GDM1 (cell line): ENCODE measurements at regions not wholly inside any gene's neighbourhood (a gene's known extent, or its start where the extent isn't known, plus 50 kb on each side); places are given as distances from the start of the nearest gene placed in this dataset.

Experiments
- DNase-seq: peaks from one replicate; lab custom pipeline; 2025; lab: John Stamatoyannopoulos, UW

GRCh38 chr5:135139381-135140134 is 105.5 kb upstream of the PITX1 start:
- DNase-seq = no peak

GRCh38 chr5:135138116-135138850 is 104.3 kb upstream of the PITX1 start:
- no peak for DNase-seq

- DNase-seq = no peak
These were observed 103.3 kb upstream of the PITX1 start for GRCh38 chr5:135137146-135137915.

- no peak for DNase-seq
These were observed 102.5 kb upstream of the PITX1 start for GRCh38 chr5:135136546-135136945.

- no peak for DNase-seq
These were observed 101.7 kb upstream of the PITX1 start for GRCh38 chr5:135135530-135136226.

GRCh38 chr5:135134691-135135381 is 100.8 kb upstream of the PITX1 start:
- no peak for DNase-seq

- DNase-seq = no peak
These were observed 99.9 kb upstream of the PITX1 start for GRCh38 chr5:135133698-135134515.

- no peak for DNase-seq
These were observed 99.2 kb upstream of the PITX1 start for GRCh38 chr5:135133181-135133580.

- no peak for DNase-seq
These were observed 98.0 kb upstream of the PITX1 start for GRCh38 chr5:135131801-135132680.

- DNase-seq = no peak
These were observed 96.5 kb upstream of the PITX1 start for GRCh38 chr5:135130261-135131215.

GRCh38 chr5:135129307-135129706 is 95.3 kb upstream of the PITX1 start:
- no peak for DNase-seq

- DNase-seq = no peak
These were observed 94.3 kb upstream of the PITX1 start for GRCh38 chr5:135128361-135128760.

- no peak for DNase-seq
These were observed 93.6 kb upstream of the PITX1 start for GRCh38 chr5:135127439-135128240.

- no peak for DNase-seq
These were observed 92.8 kb upstream of the PITX1 start for GRCh38 chr5:135126688-135127438.

GRCh38 chr5:135124724-135125123 is 90.7 kb upstream of the PITX1 start:
- no peak for DNase-seq

GRCh38 chr5:135124128-135124527 is 90.1 kb upstream of the PITX1 start:
- DNase-seq = no peak

- no peak for DNase-seq
These were observed 88.8 kb upstream of the PITX1 start for GRCh38 chr5:135122797-135123196.
